ENCODE measurements at regions not wholly inside any gene's neighbourhood (a gene's known extent, or its start where the extent isn't known, plus 50 kb on each side); places are given as distances from the start of the nearest gene placed in this dataset.

DNA sequence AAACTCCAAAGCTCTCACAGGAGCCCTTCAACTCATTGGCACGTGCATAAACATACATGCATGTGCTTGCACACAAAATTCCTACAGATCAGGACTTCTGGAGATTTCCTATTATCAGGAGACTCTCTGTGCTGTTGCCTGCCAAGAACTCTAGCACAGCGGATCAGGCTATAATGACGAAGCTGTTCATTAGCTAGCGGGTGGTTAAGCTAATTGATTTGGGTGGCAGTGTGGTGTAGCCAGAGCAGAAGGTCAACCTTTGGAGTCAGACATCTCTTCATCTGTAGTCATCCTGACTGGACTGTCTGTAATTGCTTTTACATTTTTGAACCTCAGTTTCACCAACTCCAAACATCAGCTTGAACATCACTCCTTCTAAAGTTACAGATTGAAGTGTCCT lies 69.0 kb downstream of the KIF2B start:
- no peak for DNase-seq (ENCODE audit: low read depth, low spot score)
- in situ Hi-C loops (cut with HindIII; ENCODE audit: low sequenced_read_pairs): no loop called here
- no peak overlapping the region for H3K4me3 ChIP-seq (ENCODE audit: low read depth, low read length)
- no peak for TF ChIP-seq CTCF (IDR thresholded peaks at IDR 0.05; ENCODE audit: low read depth, low read length)

GRCh38 chr17:53892222-53892621 lies 69.5 kb downstream of the KIF2B start:
- in situ Hi-C loops (cut with HindIII; ENCODE audit: low sequenced_read_pairs): no loop called here
- TF ChIP-seq CTCF (IDR thresholded peaks at IDR 0.05; ENCODE audit: low read depth, low read length): no peak
- DNase-seq (ENCODE audit: low read depth, low spot score): no peak
- no peak overlapping the region for H3K4me3 ChIP-seq (ENCODE audit: low read depth, low read length)

DNA sequence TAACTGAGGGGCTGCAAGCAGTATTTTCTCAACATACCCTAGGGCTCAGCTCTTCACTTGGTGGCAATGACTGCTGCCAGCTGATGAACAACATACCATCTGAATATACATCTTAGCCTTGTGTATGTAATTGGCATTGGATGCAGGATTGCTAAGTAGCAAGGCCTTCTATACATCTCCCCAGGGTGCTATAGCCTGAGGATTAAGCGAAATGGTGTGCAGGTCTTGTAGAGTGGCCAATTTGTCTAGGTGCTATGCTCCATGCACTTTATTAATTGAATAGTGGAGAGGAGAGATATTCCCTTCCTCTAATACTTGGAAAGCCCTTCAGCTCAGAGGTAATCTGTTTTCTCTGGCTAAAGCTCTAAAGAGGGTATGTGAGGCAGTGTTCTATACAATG lies 71.9 kb downstream of the KIF2B start:
- H3K4me3 ChIP-seq (ENCODE audit: low read depth, low read length): no peak overlapping the region
- no peak for TF ChIP-seq CTCF (IDR thresholded peaks at IDR 0.05; ENCODE audit: low read depth, low read length)
- no peak for DNase-seq (ENCODE audit: low read depth, low spot score)

GRCh38 chr17:53896047-53896446 lies 73.3 kb downstream of the KIF2B start:
- in situ Hi-C loops (cut with HindIII; ENCODE audit: low sequenced_read_pairs): no loop called here
- TF ChIP-seq CTCF (IDR thresholded peaks at IDR 0.05; ENCODE audit: low read depth, low read length): no peak
- no peak for DNase-seq (ENCODE audit: low read depth, low spot score)
- H3K4me3 ChIP-seq (ENCODE audit: low read depth, low read length): no peak overlapping the region

More for the DNA sequence above, 71.9 kb downstream of the KIF2B start:
- in situ Hi-C loops (cut with HindIII; ENCODE audit: low sequenced_read_pairs): no loop called here

DNA sequence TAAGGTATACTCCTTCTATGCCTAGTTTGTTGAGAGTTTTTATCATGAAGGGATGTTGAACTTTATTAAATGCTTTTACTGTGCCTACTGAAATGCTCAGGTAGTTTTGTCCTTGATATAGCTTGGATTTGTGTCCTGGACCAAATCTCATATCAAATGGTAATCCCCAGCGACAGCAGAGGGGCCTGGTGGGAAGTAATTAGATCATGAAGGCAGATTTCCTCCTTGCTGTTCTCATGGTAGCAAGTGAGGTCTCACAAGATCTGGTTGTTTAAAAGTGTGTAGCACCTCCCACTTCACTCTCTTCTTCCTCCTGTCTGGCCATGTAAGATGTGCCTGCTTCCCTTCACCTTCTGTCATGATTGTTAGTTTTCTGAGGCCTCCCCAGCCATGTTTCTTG lies 78.2 kb downstream of the KIF2B start:
- no peak for DNase-seq (ENCODE audit: low read depth, low spot score)
- in situ Hi-C loops (cut with HindIII; ENCODE audit: low sequenced_read_pairs): no loop called here
- H3K4me3 ChIP-seq (ENCODE audit: low read depth, low read length): no peak overlapping the region
- no peak for TF ChIP-seq CTCF (IDR thresholded peaks at IDR 0.05; ENCODE audit: low read depth, low read length)

GRCh38 chr17:53907435-53907834 lies 84.7 kb downstream of the KIF2B start:
- TF ChIP-seq CTCF (IDR thresholded peaks at IDR 0.05; ENCODE audit: low read depth, low read length): no peak

GRCh38 chr17:53909802-53910201 lies 87.1 kb downstream of the KIF2B start:
- in situ Hi-C loops (cut with HindIII; ENCODE audit: low sequenced_read_pairs): no loop called here
- no peak for TF ChIP-seq CTCF (IDR thresholded peaks at IDR 0.05; ENCODE audit: low read depth, low read length)
- H3K4me3 ChIP-seq (ENCODE audit: low read depth, low read length): no peak overlapping the region
- DNase-seq (ENCODE audit: low read depth, low spot score): no peak

More at GRCh38 chr17:53907435-53907834, 84.7 kb downstream of the KIF2B start:
- no peak for DNase-seq (ENCODE audit: low read depth, low spot score)
- in situ Hi-C loops (cut with HindIII; ENCODE audit: low sequenced_read_pairs): no loop called here
- no peak overlapping the region for H3K4me3 ChIP-seq (ENCODE audit: low read depth, low read length)

All from astrocyte of the spinal cord (primary cell).